ENCODE measurements at regions not wholly inside any gene's neighbourhood (a gene's known extent, or its start where the extent isn't known, plus 50 kb on each side); places are given as distances from the start of the nearest gene placed in this dataset.

DNA sequence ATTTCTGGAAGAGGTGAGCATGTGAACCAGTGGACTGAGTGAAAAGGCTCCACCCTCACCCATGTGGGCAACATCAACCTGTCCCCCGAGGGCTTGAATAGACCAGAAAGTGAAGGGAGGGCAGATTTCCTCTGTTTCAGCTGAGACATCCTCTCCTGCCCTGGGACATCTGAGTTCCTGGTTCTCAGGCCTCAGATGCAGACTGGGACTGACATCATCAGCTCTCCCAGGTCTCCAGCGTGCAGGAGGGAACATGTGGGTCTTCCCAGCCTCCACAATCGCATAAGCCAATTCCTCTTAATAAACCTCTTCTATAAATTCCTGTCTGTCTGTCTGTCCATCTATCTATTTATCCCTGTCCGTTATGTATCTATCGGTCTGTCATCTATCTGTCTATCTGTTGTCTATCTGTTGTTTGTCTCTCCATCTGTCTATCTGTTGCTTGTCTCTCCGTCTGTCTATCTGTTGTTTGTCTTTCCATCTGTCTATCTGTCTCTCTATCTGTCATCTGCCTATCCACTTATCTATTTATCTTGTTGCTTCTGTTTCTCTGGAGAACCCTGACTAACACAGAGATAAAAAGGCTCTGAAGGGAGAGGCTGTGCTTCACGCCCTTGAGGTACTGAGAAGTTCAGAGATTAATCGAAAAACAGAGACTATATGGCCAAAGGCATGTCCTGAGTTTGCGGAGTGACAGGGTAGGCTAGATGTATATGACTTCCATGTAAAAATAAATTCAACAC lies 140.3 kb upstream of the PFKP start (continued):
- TF ChIP-seq, protein P1, sequence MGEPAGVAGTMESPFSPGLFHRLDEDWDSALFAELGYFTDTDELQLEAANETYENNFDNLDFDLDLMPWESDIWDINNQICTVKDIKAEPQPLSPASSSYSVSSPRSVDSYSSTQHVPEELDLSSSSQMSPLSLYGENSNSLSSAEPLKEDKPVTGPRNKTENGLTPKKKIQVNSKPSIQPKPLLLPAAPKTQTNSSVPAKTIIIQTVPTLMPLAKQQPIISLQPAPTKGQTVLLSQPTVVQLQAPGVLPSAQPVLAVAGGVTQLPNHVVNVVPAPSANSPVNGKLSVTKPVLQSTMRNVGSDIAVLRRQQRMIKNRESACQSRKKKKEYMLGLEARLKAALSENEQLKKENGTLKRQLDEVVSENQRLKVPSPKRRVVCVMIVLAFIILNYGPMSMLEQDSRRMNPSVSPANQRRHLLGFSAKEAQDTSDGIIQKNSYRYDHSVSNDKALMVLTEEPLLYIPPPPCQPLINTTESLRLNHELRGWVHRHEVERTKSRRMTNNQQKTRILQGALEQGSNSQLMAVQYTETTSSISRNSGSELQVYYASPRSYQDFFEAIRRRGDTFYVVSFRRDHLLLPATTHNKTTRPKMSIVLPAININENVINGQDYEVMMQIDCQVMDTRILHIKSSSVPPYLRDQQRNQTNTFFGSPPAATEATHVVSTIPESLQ (CRISPR knock-in tag; IDR thresholded peaks at IDR 0.05): no peak
- TF ChIP-seq NR1H2 (CRISPR knock-in tag; IDR thresholded peaks at IDR 0.05) (no peak), GABPB1 (CRISPR knock-in tag; IDR thresholded peaks at IDR 0.05) (no peak), ZNF423 (CRISPR knock-in tag; IDR thresholded peaks at IDR 0.05) (no peak), KAT7 (CRISPR knock-in tag; IDR thresholded peaks at IDR 0.05; ENCODE audit: borderline replicate concordance) (no peak), IRF2 (CRISPR knock-in tag; IDR thresholded peaks at IDR 0.05; ENCODE audit: borderline replicate concordance, low read depth) (no peak), PRDM15 (CRISPR knock-in tag; IDR thresholded peaks at IDR 0.05) (no peak)
- TF ChIP-seq, protein P2, sequence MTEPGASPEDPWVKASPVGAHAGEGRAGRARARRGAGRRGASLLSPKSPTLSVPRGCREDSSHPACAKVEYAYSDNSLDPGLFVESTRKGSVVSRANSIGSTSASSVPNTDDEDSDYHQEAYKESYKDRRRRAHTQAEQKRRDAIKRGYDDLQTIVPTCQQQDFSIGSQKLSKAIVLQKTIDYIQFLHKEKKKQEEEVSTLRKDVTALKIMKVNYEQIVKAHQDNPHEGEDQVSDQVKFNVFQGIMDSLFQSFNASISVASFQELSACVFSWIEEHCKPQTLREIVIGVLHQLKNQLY (CRISPR knock-in tag; IDR thresholded peaks at IDR 0.05): no peak
- TF ChIP-seq, protein P3, sequence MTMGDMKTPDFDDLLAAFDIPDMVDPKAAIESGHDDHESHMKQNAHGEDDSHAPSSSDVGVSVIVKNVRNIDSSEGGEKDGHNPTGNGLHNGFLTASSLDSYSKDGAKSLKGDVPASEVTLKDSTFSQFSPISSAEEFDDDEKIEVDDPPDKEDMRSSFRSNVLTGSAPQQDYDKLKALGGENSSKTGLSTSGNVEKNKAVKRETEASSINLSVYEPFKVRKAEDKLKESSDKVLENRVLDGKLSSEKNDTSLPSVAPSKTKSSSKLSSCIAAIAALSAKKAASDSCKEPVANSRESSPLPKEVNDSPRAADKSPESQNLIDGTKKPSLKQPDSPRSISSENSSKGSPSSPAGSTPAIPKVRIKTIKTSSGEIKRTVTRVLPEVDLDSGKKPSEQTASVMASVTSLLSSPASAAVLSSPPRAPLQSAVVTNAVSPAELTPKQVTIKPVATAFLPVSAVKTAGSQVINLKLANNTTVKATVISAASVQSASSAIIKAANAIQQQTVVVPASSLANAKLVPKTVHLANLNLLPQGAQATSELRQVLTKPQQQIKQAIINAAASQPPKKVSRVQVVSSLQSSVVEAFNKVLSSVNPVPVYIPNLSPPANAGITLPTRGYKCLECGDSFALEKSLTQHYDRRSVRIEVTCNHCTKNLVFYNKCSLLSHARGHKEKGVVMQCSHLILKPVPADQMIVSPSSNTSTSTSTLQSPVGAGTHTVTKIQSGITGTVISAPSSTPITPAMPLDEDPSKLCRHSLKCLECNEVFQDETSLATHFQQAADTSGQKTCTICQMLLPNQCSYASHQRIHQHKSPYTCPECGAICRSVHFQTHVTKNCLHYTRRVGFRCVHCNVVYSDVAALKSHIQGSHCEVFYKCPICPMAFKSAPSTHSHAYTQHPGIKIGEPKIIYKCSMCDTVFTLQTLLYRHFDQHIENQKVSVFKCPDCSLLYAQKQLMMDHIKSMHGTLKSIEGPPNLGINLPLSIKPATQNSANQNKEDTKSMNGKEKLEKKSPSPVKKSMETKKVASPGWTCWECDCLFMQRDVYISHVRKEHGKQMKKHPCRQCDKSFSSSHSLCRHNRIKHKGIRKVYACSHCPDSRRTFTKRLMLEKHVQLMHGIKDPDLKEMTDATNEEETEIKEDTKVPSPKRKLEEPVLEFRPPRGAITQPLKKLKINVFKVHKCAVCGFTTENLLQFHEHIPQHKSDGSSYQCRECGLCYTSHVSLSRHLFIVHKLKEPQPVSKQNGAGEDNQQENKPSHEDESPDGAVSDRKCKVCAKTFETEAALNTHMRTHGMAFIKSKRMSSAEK (CRISPR knock-in tag; IDR thresholded peaks at IDR 0.05; ENCODE audit: borderline replicate concordance): no peak

GRCh38 chr10:2925631-2926030 lies 141.7 kb upstream of the PFKP start:
- Mint-ChIP-seq H3K9me3 (peaks cover 7% of the 10 kb centered on the region; the same call in 1 of the 2 replicates), H3K4me3 (no peak overlapping the region), H3K4me1 (peaks cover 25% of the 10 kb centered on the region), H3K36me3 (no peaks in the 10 kb centered on the region), H3K27me3 (ENCODE audit: low read depth) (no peaks in the 10 kb centered on the region; the same call in 1 of the 2 replicates), H3K27ac (no peak overlapping the region)
- DNase-seq (ENCODE audit: low spot score): no peak
- ATAC-seq: no peak
- POLR2A ChIA-PET: no interaction called here
- CTCF ChIA-PET: interaction anchor here (0.7 to 1.9 kb wide), 4 partner anchors 60 to 118 kb away, joined by 3 to 10 read pairs (median 4); no protein-coding TSS in a partner anchor
- TF ChIP-seq, protein P3 (CRISPR knock-in tag; IDR thresholded peaks at IDR 0.05; ENCODE audit: borderline replicate concordance): no peak
- TF ChIP-seq ELF4 (CRISPR knock-in tag; IDR thresholded peaks at IDR 0.05; ENCODE audit: low read depth): no peak
- TF ChIP-seq NR2C2 (CRISPR knock-in tag; IDR thresholded peaks at IDR 0.05): no peak
- no peak for TF ChIP-seq ESRRA (CRISPR knock-in tag; IDR thresholded peaks at IDR 0.05; ENCODE audit: borderline replicate concordance)
- TF ChIP-seq ZNF263 (CRISPR knock-in tag; IDR thresholded peaks at IDR 0.05; ENCODE audit: low read depth): no peak
- TF ChIP-seq TEAD1 (CRISPR knock-in tag; IDR thresholded peaks at IDR 0.05): no peak
- no peak for TF ChIP-seq ZBTB43 (CRISPR knock-in tag; IDR thresholded peaks at IDR 0.05)
- TF ChIP-seq GRHL2 (CRISPR knock-in tag; IDR thresholded peaks at IDR 0.05; ENCODE audit: insufficient replicate concordance, severe bottlenecking): no peak
- no peak for TF ChIP-seq RORB (CRISPR knock-in tag; IDR thresholded peaks at IDR 0.05)
- no peak for TF ChIP-seq USF2 (CRISPR knock-in tag; IDR thresholded peaks at IDR 0.05)
